Natural killer cell treated with Interleukin-12 subunit alpha and Interleukin-12 subunit beta and Interleukin-15 and Interleukin-18, amount 100 ng/mL, for 72 hours (primary cell): ENCODE measurements at regions not wholly inside any gene's neighbourhood (a gene's known extent, or its start where the extent isn't known, plus 50 kb on each side); places are given as distances from the start of the nearest gene placed in this dataset.

ENCODE experiments used
- ATAC-seq, 2 donors: fragments of 150-1000 bp; cut with Tn5 transposase in 1 of 2; sonication (Bioruptor Pico), chemical (Tn5 transposase) in 1 of 2; 2 replicates each; pipeline ENCODE4 v1.10.0; 2021
- DNase-seq: peaks from one replicate; pipeline ENCODE4 v3.0.0; 2022; ENCODE audit warnings: low spot score
- H3K27ac Mint-ChIP-seq, 2 donors: 1 replicate in 1 of 2; 2 replicates in 1 of 2; pipeline ENCODE4 v1.8.0; 2022; ENCODE audit warnings: mixed read lengths in 2 of 2, mild to moderate bottlenecking in 1 of 2, moderate library complexity in 1 of 2
- H3K27me3 Mint-ChIP-seq, 2 donors: 1 replicate in 1 of 2; 2 replicates in 1 of 2; pipeline ENCODE4 v1.8.0; 2022; ENCODE audit warnings: mixed read lengths in 2 of 2
- H3K36me3 Mint-ChIP-seq: one replicate; pipeline ENCODE4 v1.8.0; 2022; ENCODE audit warnings: mixed read lengths
- H3K4me1 Mint-ChIP-seq, 2 donors: 1 replicate in 1 of 2; 2 replicates in 1 of 2; pipeline ENCODE4 v1.8.0; 2022; ENCODE audit warnings: low read depth in 2 of 2, mixed read lengths in 2 of 2, mild to moderate bottlenecking in 1 of 2
- H3K4me3 Mint-ChIP-seq: one replicate; pipeline ENCODE4 v1.8.0; 2022; ENCODE audit warnings: mixed read lengths
- H3K9me3 Mint-ChIP-seq: 2 replicates; pipeline ENCODE4 v1.8.0; 2022; ENCODE audit warnings: mixed read lengths

GRCh38 chr13:78404846-78405360, 198.4 kb downstream of the POU4F1 start:
- no peak for DNase-seq
- Mint-ChIP-seq H3K36me3 (no peaks in the 10 kb centered on the region), H3K27me3 (peaks cover 0 to 7% of the 10 kb centered on the region in 2 donors)

GRCh38 chr13:78402708-78403400, 200.5 kb downstream of the POU4F1 start:
- ATAC-seq (no peak), DNase-seq (no peak)
- Mint-ChIP-seq H3K4me1 (no peaks in the 10 kb centered on the region), H3K36me3 (no peaks in the 10 kb centered on the region), H3K27ac (no peak overlapping the region), H3K4me3 (no peak overlapping the region), H3K27me3 (peaks cover 0 to 7% of the 10 kb centered on the region in 2 donors), H3K9me3 (peaks cover 11% of the 10 kb centered on the region)

More at GRCh38 chr13:78404846-78405360, 198.4 kb downstream of the POU4F1 start:
- Mint-ChIP-seq H3K4me3 (no peak overlapping the region), H3K9me3 (peaks cover 6% of the 10 kb centered on the region), H3K27ac (no peak overlapping the region), H3K4me1 (no peaks in the 10 kb centered on the region)
- ATAC-seq, result no peak

DNA sequence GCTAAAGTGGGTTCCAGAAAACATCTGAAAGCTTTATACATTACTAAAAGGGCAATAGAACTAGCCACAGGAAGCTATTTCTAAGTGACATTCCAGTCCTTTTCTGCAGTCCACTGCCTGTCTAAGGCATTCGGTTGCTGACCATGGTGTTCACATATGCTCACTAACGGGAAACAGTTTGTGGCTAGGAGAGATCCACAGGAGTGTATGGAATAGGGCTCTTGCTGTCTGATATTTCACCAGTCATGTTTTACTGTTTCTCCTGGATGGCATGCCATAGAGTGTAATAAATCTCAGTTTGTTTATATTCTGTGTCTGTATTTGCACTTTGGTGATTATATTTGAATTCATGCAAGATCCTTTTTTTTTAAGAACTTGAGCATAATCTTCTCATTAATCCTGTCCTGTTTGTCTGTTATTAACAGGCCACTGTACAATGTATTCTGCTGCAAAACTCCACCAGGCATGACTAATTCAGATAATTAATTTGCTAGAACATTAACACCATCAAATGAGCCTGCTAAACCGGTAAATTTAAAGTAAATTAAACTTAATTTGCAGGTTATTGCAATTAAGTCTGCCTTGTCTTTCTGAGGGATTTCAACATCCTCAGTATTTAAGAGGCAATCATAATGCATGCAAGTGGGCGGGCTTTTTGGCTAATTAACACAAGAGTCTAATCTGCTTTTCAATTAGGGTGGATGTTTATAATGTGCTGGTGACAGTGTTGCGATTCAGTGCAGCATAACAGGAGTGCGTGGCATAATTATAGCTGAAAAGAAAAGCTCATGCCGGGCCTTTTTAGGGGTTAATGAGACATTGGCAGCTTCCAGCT, 201.3 kb downstream of the POU4F1 start:
- no peak for ATAC-seq
- Mint-ChIP-seq H3K4me3 (no peak overlapping the region), H3K27ac (no peak overlapping the region), H3K4me1 (no peaks in the 10 kb centered on the region), H3K9me3 (peaks cover 11% of the 10 kb centered on the region), H3K27me3 (peaks cover 0 to 7% of the 10 kb centered on the region in 2 donors), H3K36me3 (no peaks in the 10 kb centered on the region)
- no peak for DNase-seq

DNA sequence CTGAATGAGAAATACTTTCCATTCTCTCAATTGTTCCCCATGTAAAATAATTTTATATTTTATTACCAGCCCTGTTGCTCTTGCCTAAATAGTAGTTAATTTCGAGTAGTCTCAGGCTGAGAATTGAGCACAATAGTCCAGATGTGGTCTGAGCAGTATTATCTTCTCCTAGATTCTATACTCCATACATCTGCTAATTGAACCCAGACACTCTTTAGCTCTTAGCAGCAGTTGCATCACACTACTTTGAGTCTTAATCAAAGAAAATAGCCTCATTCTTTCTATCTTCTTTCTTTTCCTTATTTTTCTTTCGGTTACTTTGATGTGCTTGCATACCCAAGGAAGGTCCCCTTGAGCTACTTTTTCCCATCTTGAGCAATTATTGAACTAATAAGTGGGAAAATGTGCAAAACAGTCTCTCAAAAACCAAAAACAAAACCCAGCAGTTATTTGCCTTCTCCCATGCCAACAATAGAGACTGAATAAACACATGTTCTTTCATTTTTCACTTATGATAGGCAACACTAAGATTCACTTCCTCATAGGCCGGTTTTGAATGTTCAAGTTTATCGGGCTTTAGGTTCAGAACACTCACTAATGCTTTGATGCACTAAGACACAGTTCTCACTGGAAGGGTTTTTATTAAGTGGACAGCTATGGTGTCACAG, 204.5 kb downstream of the POU4F1 start:
- H3K4me1 Mint-ChIP-seq, result no peaks in the 10 kb centered on the region
- no peak for DNase-seq
- no peaks in the 10 kb centered on the region for H3K27me3 Mint-ChIP-seq
- peaks cover 5% of the 10 kb centered on the region for H3K9me3 Mint-ChIP-seq
- no peak for ATAC-seq
- no peaks in the 10 kb centered on the region for H3K36me3 Mint-ChIP-seq
- no peak overlapping the region for H3K27ac Mint-ChIP-seq
- no peak overlapping the region for H3K4me3 Mint-ChIP-seq

- ATAC-seq, result no peak
- Mint-ChIP-seq H3K9me3 (peaks cover 8% of the 10 kb centered on the region), H3K27ac (no peak overlapping the region), H3K4me1 (no peaks in the 10 kb centered on the region), H3K27me3 (no peaks in the 10 kb centered on the region), H3K4me3 (no peak overlapping the region), H3K36me3 (no peaks in the 10 kb centered on the region)
- no peak for DNase-seq
Observed at GRCh38 chr13:78393286-78394142, 209.8 kb downstream of the POU4F1 start.

DNA sequence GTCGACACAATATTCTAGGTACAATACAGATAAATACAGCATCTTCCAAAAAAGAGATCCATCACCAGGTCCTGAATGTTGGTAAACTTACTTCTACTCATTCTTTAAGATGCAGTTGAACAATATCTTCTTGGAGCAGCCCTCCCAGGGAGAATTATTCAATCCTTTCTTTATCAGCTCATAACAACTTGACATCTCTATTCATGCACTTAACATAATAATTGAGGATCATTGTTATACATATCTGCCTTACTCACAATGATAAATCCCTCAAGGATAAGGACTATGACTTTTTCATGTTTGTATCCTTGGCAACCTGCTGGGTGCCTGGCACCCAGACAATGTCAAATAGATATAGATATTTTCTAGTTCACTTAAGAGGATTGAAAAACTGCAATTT, 219.5 kb downstream of the POU4F1 start:
- ATAC-seq (no peak), DNase-seq (no peak)
- H3K4me1 Mint-ChIP-seq, result no peaks in the 10 kb centered on the region
- H3K9me3 Mint-ChIP-seq, result peaks cover 9% of the 10 kb centered on the region
- no peak overlapping the region for H3K4me3 Mint-ChIP-seq
- no peaks in the 10 kb centered on the region for H3K27me3 Mint-ChIP-seq
- no peaks in the 10 kb centered on the region for H3K36me3 Mint-ChIP-seq
- H3K27ac Mint-ChIP-seq, result no peak overlapping the region

- Mint-ChIP-seq H3K4me1 (no peaks in the 10 kb centered on the region), H3K4me3 (no peak overlapping the region), H3K27ac (no peak overlapping the region), H3K36me3 (no peaks in the 10 kb centered on the region), H3K27me3 (no peaks in the 10 kb centered on the region), H3K9me3 (peaks cover 6% of the 10 kb centered on the region)
- DNase-seq (no peak), ATAC-seq (no peak)
Observed at GRCh38 chr13:78383071-78383484, 220.3 kb downstream of the POU4F1 start.

GRCh38 chr13:78382491-78382890, 220.9 kb downstream of the POU4F1 start:
- no peaks in the 10 kb centered on the region for H3K36me3 Mint-ChIP-seq
- H3K27ac Mint-ChIP-seq, result no peak overlapping the region
- H3K27me3 Mint-ChIP-seq, result no peaks in the 10 kb centered on the region
- ATAC-seq (no peak), DNase-seq (no peak)
- H3K9me3 Mint-ChIP-seq, result peaks cover 9% of the 10 kb centered on the region
- no peak overlapping the region for H3K4me3 Mint-ChIP-seq
- no peaks in the 10 kb centered on the region for H3K4me1 Mint-ChIP-seq

- no peaks in the 10 kb centered on the region for H3K36me3 Mint-ChIP-seq
- no peaks in the 10 kb centered on the region for H3K27me3 Mint-ChIP-seq
- H3K27ac Mint-ChIP-seq, result no peak overlapping the region
- no peak for DNase-seq
- H3K9me3 Mint-ChIP-seq, result peaks cover 6% of the 10 kb centered on the region
- H3K4me3 Mint-ChIP-seq, result no peak overlapping the region
- no peaks in the 10 kb centered on the region for H3K4me1 Mint-ChIP-seq
- no peak for ATAC-seq
Observed at GRCh38 chr13:78376822-78377221, 226.5 kb downstream of the POU4F1 start.

DNA sequence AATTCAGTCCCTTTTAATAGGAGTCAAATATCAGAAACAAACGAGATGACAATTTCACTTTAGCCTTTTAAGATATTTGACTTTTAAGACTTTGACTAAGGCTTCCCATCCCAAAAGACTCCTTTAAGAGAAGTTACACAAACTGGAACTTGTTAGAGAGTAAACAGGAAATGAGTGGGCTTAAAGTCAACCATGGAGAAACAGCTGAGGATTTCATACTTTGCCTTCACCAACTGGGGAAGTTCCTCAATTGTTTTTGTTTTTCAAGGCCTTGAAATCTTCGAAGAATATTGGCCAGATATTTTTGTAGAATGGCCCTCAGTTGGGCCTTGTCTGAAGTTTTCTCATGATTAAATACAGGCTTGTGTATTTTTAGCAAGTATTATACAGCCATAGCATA, 227.3 kb downstream of the POU4F1 start:
- Mint-ChIP-seq H3K4me3 (no peak overlapping the region), H3K27me3 (no peaks in the 10 kb centered on the region), H3K4me1 (no peaks in the 10 kb centered on the region), H3K9me3 (peaks cover 6% of the 10 kb centered on the region), H3K36me3 (no peaks in the 10 kb centered on the region), H3K27ac (no peak overlapping the region)
- no peak for DNase-seq
- no peak for ATAC-seq

DNA sequence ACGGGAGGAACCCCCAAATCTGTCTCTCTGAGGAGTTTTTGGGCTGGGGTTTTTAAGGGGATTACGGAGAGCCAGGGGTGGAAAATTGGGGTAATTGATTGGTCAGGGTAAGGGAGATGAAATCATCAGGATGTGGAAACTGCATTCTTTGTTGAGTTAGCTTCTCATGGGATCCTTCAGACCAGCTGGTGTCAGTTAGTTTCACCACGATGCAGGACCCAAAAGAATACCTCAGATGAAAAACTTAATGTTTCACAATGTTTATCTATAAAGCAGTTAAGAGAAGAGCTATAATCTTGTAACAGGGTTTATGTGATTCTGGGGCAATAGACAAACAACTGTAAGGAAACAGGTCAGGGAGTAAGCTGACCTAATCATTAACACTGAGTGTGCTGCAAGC, 230.8 kb downstream of the POU4F1 start:
- Mint-ChIP-seq H3K4me1 (no peaks in the 10 kb centered on the region), H3K27ac (no peak overlapping the region)

GRCh38 chr13:78370231-78370630, 233.1 kb downstream of the POU4F1 start:
- no peak for ATAC-seq
- H3K4me3 Mint-ChIP-seq, result no peak overlapping the region
- H3K9me3 Mint-ChIP-seq, result no peaks in the 10 kb centered on the region
- no peaks in the 10 kb centered on the region for H3K4me1 Mint-ChIP-seq
- DNase-seq, result no peak
- no peak overlapping the region for H3K27ac Mint-ChIP-seq
- no peaks in the 10 kb centered on the region for H3K27me3 Mint-ChIP-seq
- no peaks in the 10 kb centered on the region for H3K36me3 Mint-ChIP-seq

More for the DNA sequence above, 230.8 kb downstream of the POU4F1 start:
- Mint-ChIP-seq H3K9me3 (peaks cover 3% of the 10 kb centered on the region), H3K36me3 (no peaks in the 10 kb centered on the region), H3K4me3 (no peak overlapping the region), H3K27me3 (no peaks in the 10 kb centered on the region)
- no peak for DNase-seq
- no peak for ATAC-seq

DNA sequence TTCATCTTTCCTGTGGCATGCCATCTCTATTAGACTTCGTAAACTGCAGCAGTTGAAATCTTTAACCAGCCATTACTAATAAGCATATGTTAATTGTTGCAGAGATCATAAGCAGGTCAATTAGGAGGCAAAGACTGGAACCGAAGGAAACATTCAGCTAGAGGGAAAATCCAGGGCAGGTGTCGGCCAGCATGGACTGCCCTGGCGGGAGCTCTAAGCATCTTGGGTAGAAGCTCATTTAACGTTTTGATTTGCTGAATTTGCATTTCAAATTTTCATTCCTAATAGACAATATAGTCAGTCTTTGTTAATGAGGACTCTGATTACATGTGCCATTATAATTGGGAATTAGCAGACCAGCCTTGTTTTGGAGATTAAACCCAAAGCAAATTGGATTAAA, 238.6 kb downstream of the POU4F1 start:
- ATAC-seq, result no peak
- Mint-ChIP-seq H3K36me3 (no peaks in the 10 kb centered on the region), H3K4me3 (no peak overlapping the region), H3K4me1 (no peaks in the 10 kb centered on the region), H3K27ac (no peak overlapping the region), H3K9me3 (no peaks in the 10 kb centered on the region), H3K27me3 (no peaks in the 10 kb centered on the region)
- no peak for DNase-seq
